Mammary epithelial cell (primary cell): ENCODE measurements at regions not wholly inside any gene's neighbourhood (a gene's known extent, or its start where the extent isn't known, plus 50 kb on each side); places are given as distances from the start of the nearest gene placed in this dataset.

Experiments used
- EZH2 ChIP-seq: IDR thresholded peaks from 2 replicates; pipeline ENCODE4 v1.6.1; 2012; ENCODE audit warnings: low read length, inconsistent platforms, borderline replicate concordance
- TF ChIP-seq, protein P1 (sequence below), 2 donors: IDR thresholded peaks in 1 of 2; conservative IDR thresholded peaks in 1 of 2; 2 replicates each; pipeline ENCODE4 v1.5.1; 2011 to 2012; ENCODE audit warnings: inconsistent platforms in 2 of 2, low read length in 2 of 2, mild to moderate bottlenecking in 2 of 2, control low read depth in 1 of 2, low read depth in 1 of 2; ENCODE audit not compliant: insufficient read depth in 1 of 2; ENCODE audit errors: extremely low read depth in 1 of 2

DNA sequence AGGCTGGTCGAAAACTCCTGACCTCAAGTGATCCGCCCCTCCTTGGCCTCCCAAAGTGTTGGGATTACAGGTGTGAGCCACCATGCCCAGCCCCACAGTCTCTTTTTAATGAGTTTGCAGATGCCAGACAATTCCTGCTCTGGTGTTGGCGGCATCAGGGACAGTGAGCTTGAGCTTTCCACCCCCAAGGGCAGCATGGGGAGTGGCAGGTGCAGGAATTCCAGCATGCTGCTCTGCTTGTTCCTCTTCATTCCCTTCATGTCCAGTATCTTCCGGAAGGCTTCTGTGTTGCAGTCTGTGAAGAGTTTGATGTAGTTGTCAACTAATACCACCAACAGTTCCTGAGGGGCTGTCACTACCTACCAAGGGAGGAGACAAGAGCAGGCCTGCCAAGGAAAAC lies 137.3 kb downstream of the SS18 start:
- TF ChIP-seq, protein P1, sequence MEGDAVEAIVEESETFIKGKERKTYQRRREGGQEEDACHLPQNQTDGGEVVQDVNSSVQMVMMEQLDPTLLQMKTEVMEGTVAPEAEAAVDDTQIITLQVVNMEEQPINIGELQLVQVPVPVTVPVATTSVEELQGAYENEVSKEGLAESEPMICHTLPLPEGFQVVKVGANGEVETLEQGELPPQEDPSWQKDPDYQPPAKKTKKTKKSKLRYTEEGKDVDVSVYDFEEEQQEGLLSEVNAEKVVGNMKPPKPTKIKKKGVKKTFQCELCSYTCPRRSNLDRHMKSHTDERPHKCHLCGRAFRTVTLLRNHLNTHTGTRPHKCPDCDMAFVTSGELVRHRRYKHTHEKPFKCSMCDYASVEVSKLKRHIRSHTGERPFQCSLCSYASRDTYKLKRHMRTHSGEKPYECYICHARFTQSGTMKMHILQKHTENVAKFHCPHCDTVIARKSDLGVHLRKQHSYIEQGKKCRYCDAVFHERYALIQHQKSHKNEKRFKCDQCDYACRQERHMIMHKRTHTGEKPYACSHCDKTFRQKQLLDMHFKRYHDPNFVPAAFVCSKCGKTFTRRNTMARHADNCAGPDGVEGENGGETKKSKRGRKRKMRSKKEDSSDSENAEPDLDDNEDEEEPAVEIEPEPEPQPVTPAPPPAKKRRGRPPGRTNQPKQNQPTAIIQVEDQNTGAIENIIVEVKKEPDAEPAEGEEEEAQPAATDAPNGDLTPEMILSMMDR (conservative IDR thresholded peaks at IDR 0.05 in 1 of 2, IDR thresholded peaks at IDR 0.05 in 1 of 2; ENCODE audit: extremely low read depth in 1 of 2, insufficient read depth in 1 of 2, low read depth in 1 of 2, low read length in 2 of 2), result no peak
- no peak for TF ChIP-seq EZH2
